GM23248 (cell line): ENCODE measurements at regions not wholly inside any gene's neighbourhood (a gene's known extent, or its start where the extent isn't known, plus 50 kb on each side); places are given as distances from the start of the nearest gene placed in this dataset.

Experiments
- EZH2 ChIP-seq: fragments of 200-600 bp; sonication (generic); IDR thresholded peaks from 2 replicates; pipeline ENCODE4 v1.6.1; 2018; ENCODE audit warnings: antibody characterized with exemption, mild to moderate bottlenecking; ENCODE audit not compliant: insufficient read depth, poor library complexity, severe bottlenecking
- EZH2phosphoT487 ChIP-seq: fragments of 200-600 bp; sonication (generic); IDR thresholded peaks from 2 replicates; pipeline ENCODE4 v1.6.1; 2018; ENCODE audit warnings: antibody characterized with exemption, moderate library complexity, mild to moderate bottlenecking, low read depth; ENCODE audit not compliant: insufficient read depth

DNA sequence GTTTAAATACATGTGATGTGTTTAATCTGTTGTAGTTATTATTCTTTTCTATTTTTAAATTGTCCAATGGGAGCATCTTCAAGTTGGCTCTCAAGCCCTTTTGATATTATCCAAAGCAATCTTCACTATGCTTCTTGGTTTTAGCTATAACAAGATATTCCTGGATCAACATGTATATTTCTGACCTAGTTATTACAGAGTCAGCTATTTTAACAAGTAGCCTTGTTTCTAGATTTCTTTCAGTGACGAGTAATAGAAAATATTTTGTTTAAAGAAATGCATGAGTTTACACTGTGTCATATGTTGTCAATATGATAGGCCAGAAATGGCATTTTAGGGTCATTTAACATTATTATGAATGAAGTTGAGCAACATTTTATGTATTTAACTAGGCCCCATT lies 421.8 kb upstream of the MAP2 start:
- no peak for TF ChIP-seq EZH2
- no peak for TF ChIP-seq EZH2phosphoT487
